ENCODE measurements at regions not wholly inside any gene's neighbourhood (a gene's known extent, or its start where the extent isn't known, plus 50 kb on each side); places are given as distances from the start of the nearest gene placed in this dataset.

GRCh38 chr22:49073873-49074417 lies 753.7 kb downstream of the BRD1 start:
- no peak for DNase-seq (ENCODE audit: low spot score)

- DNase-seq (ENCODE audit: low spot score) = no peak
Measured at GRCh38 chr22:49072996-49073645, 754.6 kb downstream of the BRD1 start.

- DNase-seq (ENCODE audit: low spot score) = no peak
Measured at GRCh38 chr22:49070501-49070900, 757.2 kb downstream of the BRD1 start.

GRCh38 chr22:49068861-49069500 lies 758.7 kb downstream of the BRD1 start:
- DNase-seq (ENCODE audit: low spot score) = no peak

GRCh38 chr22:49067504-49067903 lies 760.2 kb downstream of the BRD1 start:
- no peak for DNase-seq (ENCODE audit: low spot score)

GRCh38 chr22:49066619-49067018 lies 761.1 kb downstream of the BRD1 start:
- DNase-seq (ENCODE audit: low spot score) = no peak

- DNase-seq (ENCODE audit: low spot score) = no peak
Measured at GRCh38 chr22:49064836-49065235, 762.8 kb downstream of the BRD1 start.

- DNase-seq (ENCODE audit: low spot score) = no peak
Measured at GRCh38 chr22:49063545-49063890, 764.2 kb downstream of the BRD1 start.

- no peak for DNase-seq (ENCODE audit: low spot score)
Measured at GRCh38 chr22:49062802-49063544, 764.7 kb downstream of the BRD1 start.

GRCh38 chr22:49062155-49062801 lies 765.4 kb downstream of the BRD1 start:
- no peak for DNase-seq (ENCODE audit: low spot score)

GRCh38 chr22:49057910-49058309 lies 769.8 kb downstream of the BRD1 start:
- DNase-seq (ENCODE audit: low spot score) = no peak

GRCh38 chr22:49056301-49056700 lies 771.4 kb downstream of the BRD1 start:
- DNase-seq (ENCODE audit: low spot score) = no peak

GRCh38 chr22:49055406-49055805 lies 772.3 kb downstream of the BRD1 start:
- DNase-seq (ENCODE audit: low spot score) = no peak

GRCh38 chr22:49053578-49053977 lies 774.1 kb downstream of the BRD1 start:
- DNase-seq (ENCODE audit: low spot score) = no peak

- no peak for DNase-seq (ENCODE audit: low spot score)
Measured at GRCh38 chr22:49052560-49052959, 775.1 kb downstream of the BRD1 start.

GRCh38 chr22:49052023-49052538 lies 775.6 kb downstream of the BRD1 start:
- DNase-seq (ENCODE audit: low spot score) = peak; percentile 42

GRCh38 chr22:49051491-49052022 lies 776.1 kb downstream of the BRD1 start:
- DNase-seq (ENCODE audit: low spot score) = no peak

- no peak for DNase-seq (ENCODE audit: low spot score)
Measured at GRCh38 chr22:49049691-49050090, 778.0 kb downstream of the BRD1 start.

GRCh38 chr22:49048591-49048990 lies 779.1 kb downstream of the BRD1 start:
- DNase-seq (ENCODE audit: low spot score) = no peak

- no peak for DNase-seq (ENCODE audit: low spot score)
Measured at GRCh38 chr22:49047447-49047846, 780.2 kb downstream of the BRD1 start.

- no peak for DNase-seq (ENCODE audit: low spot score)
Measured at GRCh38 chr22:49046546-49047361, 780.9 kb downstream of the BRD1 start.

All from CD4-positive, alpha-beta T cell treated with Interleukin-2 at 100 ng/mL for 4 hours (primary cell).